ENCODE measurements at regions not wholly inside any gene's neighbourhood (a gene's known extent, or its start where the extent isn't known, plus 50 kb on each side); places are given as distances from the start of the nearest gene placed in this dataset.
A peak's percentile ranks its signal among the peaks of the same experiment; 100 is the strongest.
"Not testable (repeated sequence)": the region's sequence is repeated elsewhere in the genome, so short reads cannot be mapped to it uniquely, and the experiment has no call there.

GRCh38 chr7:51619880-51620279 lies 303.3 kb upstream of the COBL start:
- Histone ChIP-seq H3K27ac (ENCODE audit: low read depth in 2 of 2, low read length in 2 of 2) (no peak overlapping the region), H3K27me3 (ENCODE audit: control insufficient read depth in 2 of 2, insufficient read depth in 2 of 2, low read length in 2 of 2) (no peaks in the 10 kb centered on the region), H3K9me3 (ENCODE audit: control insufficient read depth in 2 of 2, low read length in 2 of 2) (no peaks in the 10 kb centered on the region), H3K4me3 (ENCODE audit: low read length in 2 of 2) (no peak overlapping the region), H3K36me3 (ENCODE audit: control insufficient read depth in 2 of 2, insufficient read depth in 2 of 2, low read length in 2 of 2) (no peaks in the 10 kb centered on the region), H3K4me1 (ENCODE audit: control insufficient read depth in 2 of 2, insufficient read depth in 2 of 2, low read length in 2 of 2) (no peaks in the 10 kb centered on the region), H3K9ac (ENCODE audit: low read depth in 1 of 2, low read length in 2 of 2) (no peak overlapping the region)

DNA sequence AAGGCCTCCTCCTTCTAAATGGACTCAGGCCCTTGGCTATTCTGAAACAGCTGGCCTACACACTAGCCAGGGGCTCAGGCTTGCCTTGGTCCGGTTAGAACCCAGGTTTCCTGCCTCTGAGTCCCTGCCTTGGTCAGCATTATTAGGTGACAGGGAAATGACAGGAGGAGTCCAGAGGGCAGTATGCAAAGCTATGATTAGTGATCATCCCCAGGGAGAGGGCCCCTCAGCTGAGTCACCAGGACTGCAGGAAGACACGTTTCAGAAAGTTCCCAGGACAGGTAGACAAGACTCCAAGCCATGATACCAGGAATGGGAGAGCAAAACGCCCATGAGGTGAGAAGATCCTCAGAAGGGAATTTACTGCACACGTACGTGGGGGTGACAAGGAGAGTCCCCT lies 301.1 kb upstream of the COBL start:
- no peak overlapping the region for H3K9ac ChIP-seq (ENCODE audit: low read depth in 1 of 2, low read length in 2 of 2)
- no peaks in the 10 kb centered on the region for H3K27me3 ChIP-seq (ENCODE audit: control insufficient read depth in 2 of 2, insufficient read depth in 2 of 2, low read length in 2 of 2)
- H3K27ac ChIP-seq (ENCODE audit: low read depth in 2 of 2, low read length in 2 of 2) = no peak overlapping the region
- no peaks in the 10 kb centered on the region for H3K9me3 ChIP-seq (ENCODE audit: control insufficient read depth in 2 of 2, low read length in 2 of 2)
- no peaks in the 10 kb centered on the region for H3K36me3 ChIP-seq (ENCODE audit: control insufficient read depth in 2 of 2, insufficient read depth in 2 of 2, low read length in 2 of 2)
- no peak overlapping the region for H3K4me3 ChIP-seq (ENCODE audit: low read length in 2 of 2)
- no peaks in the 10 kb centered on the region for H3K4me1 ChIP-seq (ENCODE audit: control insufficient read depth in 2 of 2, insufficient read depth in 2 of 2, low read length in 2 of 2)

DNA sequence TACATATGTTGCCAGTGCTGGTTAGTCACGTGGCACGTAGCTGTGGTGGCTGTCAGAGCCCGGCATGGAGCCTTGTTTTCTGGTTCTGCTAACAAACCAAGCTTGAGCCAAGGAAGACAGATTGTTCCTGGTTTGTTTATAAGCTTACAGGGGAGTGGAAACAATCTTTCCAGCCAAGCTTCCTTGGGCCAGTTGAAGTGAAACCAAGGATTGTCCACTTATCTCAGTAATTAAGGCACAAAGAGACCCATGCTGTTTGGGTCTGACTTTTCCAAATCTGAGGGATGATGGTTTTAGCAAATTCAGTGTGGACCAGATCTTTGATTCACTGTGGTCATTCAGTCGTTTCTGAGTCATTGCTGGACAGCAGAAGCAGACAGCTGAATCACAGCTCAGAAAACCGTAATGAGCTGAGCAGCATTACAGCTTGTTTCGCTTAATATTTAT lies 297.3 kb upstream of the COBL start:
- no peak overlapping the region for H3K4me3 ChIP-seq (ENCODE audit: low read length in 2 of 2)
- no peak overlapping the region for H3K9ac ChIP-seq (ENCODE audit: low read depth in 1 of 2, low read length in 2 of 2)
- no peaks in the 10 kb centered on the region for H3K9me3 ChIP-seq (ENCODE audit: control insufficient read depth in 2 of 2, low read length in 2 of 2)
- H3K36me3 ChIP-seq (ENCODE audit: control insufficient read depth in 2 of 2, insufficient read depth in 2 of 2, low read length in 2 of 2) = no peaks in the 10 kb centered on the region
- H3K4me1 ChIP-seq (ENCODE audit: control insufficient read depth in 2 of 2, insufficient read depth in 2 of 2, low read length in 2 of 2) = peaks cover 0 to 2% of the 10 kb centered on the region in 2 donors
- peak overlapping the region in 1 of 2 donors; percentile 25 for H3K27ac ChIP-seq (ENCODE audit: low read depth in 2 of 2, low read length in 2 of 2)
- no peaks in the 10 kb centered on the region for H3K27me3 ChIP-seq (ENCODE audit: control insufficient read depth in 2 of 2, insufficient read depth in 2 of 2, low read length in 2 of 2)

DNA sequence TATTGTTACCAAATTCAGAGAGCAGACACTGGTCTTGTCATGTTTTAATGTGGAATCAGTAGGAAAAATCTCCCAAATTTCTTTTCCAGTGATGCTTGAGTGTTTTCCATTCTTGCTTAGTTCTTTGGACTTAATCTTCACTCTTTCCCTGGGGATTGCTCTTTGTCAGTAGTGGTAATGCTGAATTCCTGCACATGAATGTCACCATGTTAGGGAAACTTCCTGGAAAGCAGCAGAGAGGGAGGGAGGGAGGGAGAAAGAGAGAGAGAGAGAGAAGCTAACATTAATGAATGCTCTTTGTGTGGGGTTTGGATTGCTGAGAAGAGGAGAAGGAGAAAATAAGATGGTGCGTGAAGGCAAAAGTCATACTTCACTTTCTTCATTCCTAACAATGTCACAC lies 295.3 kb upstream of the COBL start:
- Histone ChIP-seq H3K36me3 (ENCODE audit: control insufficient read depth in 2 of 2, insufficient read depth in 2 of 2, low read length in 2 of 2) (no peaks in the 10 kb centered on the region), H3K4me3 (ENCODE audit: low read length in 2 of 2) (no peak overlapping the region), H3K9me3 (ENCODE audit: control insufficient read depth in 2 of 2, low read length in 2 of 2) (no peaks in the 10 kb centered on the region), H3K27me3 (ENCODE audit: control insufficient read depth in 2 of 2, insufficient read depth in 2 of 2, low read length in 2 of 2) (no peaks in the 10 kb centered on the region), H3K9ac (ENCODE audit: low read depth in 1 of 2, low read length in 2 of 2) (no peak overlapping the region), H3K4me1 (ENCODE audit: control insufficient read depth in 2 of 2, insufficient read depth in 2 of 2, low read length in 2 of 2) (peaks cover 9 to 12% of the 10 kb centered on the region in 2 donors), H3K27ac (ENCODE audit: low read depth in 2 of 2, low read length in 2 of 2) (no peak overlapping the region)

DNA sequence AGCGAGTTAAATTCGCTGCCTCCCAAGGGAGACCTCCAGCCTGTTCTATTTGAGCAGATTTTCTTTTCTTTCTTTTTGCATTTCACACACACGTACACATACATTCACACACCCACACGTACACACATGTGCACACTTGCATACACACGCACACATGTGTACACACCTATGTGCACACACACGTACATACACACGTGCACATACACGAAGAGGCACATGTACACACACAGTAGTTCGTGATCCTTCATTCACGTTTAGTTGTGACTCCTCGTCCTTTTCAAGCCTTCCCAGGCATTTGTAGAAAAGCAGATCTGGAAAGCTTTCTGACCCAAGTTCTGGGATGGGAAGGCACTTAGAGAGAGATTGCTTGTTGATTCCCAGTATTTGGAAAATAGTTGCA lies 290.8 kb upstream of the COBL start:
- Histone ChIP-seq H3K4me1 (ENCODE audit: control insufficient read depth in 2 of 2, insufficient read depth in 2 of 2, low read length in 2 of 2) (peaks cover 12 to 27% of the 10 kb centered on the region in 2 donors), H3K4me3 (ENCODE audit: low read length in 2 of 2) (no peak overlapping the region), H3K9ac (ENCODE audit: low read depth in 1 of 2, low read length in 2 of 2) (no peak overlapping the region), H3K27ac (ENCODE audit: low read depth in 2 of 2, low read length in 2 of 2) (peak overlapping the region in 1 of 2 donors; percentile 17), H3K9me3 (ENCODE audit: control insufficient read depth in 2 of 2, low read length in 2 of 2) (no peaks in the 10 kb centered on the region), H3K36me3 (ENCODE audit: control insufficient read depth in 2 of 2, insufficient read depth in 2 of 2, low read length in 2 of 2) (no peaks in the 10 kb centered on the region), H3K27me3 (ENCODE audit: control insufficient read depth in 2 of 2, insufficient read depth in 2 of 2, low read length in 2 of 2) (no peaks in the 10 kb centered on the region)

DNA sequence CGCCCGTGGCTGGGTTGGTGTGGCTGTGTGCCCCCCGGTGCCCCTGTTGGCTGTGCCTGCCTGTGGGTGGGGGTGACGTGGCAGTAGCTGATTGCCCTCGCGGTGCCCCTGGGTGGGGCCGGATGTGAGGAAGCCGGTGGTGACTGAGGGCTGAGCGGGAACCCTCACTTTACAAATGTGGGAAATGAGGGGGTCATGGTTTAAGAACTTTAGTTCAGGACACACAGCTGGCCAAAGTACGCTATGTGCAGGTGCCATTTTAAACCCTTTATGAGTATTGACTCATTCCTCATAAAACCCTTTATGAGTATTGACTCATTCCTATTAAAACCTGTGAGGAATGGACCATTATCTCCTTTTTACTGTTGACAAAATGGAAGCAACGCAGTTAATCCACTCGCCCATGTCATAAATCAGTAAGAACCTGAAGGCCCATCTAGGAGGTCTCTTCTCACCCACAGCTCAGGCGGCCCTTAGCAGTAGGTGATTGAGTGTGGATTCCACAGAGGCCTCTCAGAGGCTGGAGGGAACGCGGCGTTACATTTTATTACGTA lies 290.1 kb upstream of the COBL start:
- Histone ChIP-seq H3K4me1 (ENCODE audit: control insufficient read depth in 2 of 2, insufficient read depth in 2 of 2, low read length in 2 of 2) (peaks cover 12 to 27% of the 10 kb centered on the region in 2 donors), H3K36me3 (ENCODE audit: control insufficient read depth in 2 of 2, insufficient read depth in 2 of 2, low read length in 2 of 2) (no peaks in the 10 kb centered on the region), H3K27ac (ENCODE audit: low read depth in 2 of 2, low read length in 2 of 2) (peak overlapping the region; percentile 32 to 48), H3K9ac (ENCODE audit: low read depth in 1 of 2, low read length in 2 of 2) (no peak overlapping the region), H3K27me3 (ENCODE audit: control insufficient read depth in 2 of 2, insufficient read depth in 2 of 2, low read length in 2 of 2) (no peaks in the 10 kb centered on the region), H3K4me3 (ENCODE audit: low read length in 2 of 2) (peak overlapping the region; percentile 17 to 37), H3K9me3 (ENCODE audit: control insufficient read depth in 2 of 2, low read length in 2 of 2) (no peaks in the 10 kb centered on the region)

DNA sequence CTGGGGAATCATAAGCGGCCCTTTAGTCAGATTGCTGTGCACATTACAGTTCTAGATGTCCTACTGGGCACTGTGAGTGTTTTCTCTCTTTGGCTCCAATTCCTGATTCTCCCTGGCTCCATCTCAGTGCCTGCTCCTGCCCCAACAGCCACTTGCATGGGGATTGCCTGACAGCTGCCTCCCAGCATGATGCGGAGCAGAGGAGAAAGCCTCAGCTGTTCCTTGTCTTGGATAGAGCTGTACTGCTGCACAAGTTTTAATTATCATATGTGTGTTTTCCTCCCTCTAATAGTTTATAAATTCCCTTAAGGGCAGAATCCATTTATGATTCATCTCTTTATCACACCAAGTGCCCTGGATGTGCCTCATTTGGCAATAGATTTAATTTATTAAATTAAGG lies 285.8 kb upstream of the COBL start:
- Histone ChIP-seq H3K9ac (ENCODE audit: low read depth in 1 of 2, low read length in 2 of 2) (no peak overlapping the region), H3K36me3 (ENCODE audit: control insufficient read depth in 2 of 2, insufficient read depth in 2 of 2, low read length in 2 of 2) (no peaks in the 10 kb centered on the region), H3K9me3 (ENCODE audit: control insufficient read depth in 2 of 2, low read length in 2 of 2) (no peaks in the 10 kb centered on the region), H3K4me3 (ENCODE audit: low read length in 2 of 2) (no peak overlapping the region), H3K27me3 (ENCODE audit: control insufficient read depth in 2 of 2, insufficient read depth in 2 of 2, low read length in 2 of 2) (no peaks in the 10 kb centered on the region), H3K4me1 (ENCODE audit: control insufficient read depth in 2 of 2, insufficient read depth in 2 of 2, low read length in 2 of 2) (peaks cover 5 to 19% of the 10 kb centered on the region in 2 donors), H3K27ac (ENCODE audit: low read depth in 2 of 2, low read length in 2 of 2) (no peak overlapping the region)

DNA sequence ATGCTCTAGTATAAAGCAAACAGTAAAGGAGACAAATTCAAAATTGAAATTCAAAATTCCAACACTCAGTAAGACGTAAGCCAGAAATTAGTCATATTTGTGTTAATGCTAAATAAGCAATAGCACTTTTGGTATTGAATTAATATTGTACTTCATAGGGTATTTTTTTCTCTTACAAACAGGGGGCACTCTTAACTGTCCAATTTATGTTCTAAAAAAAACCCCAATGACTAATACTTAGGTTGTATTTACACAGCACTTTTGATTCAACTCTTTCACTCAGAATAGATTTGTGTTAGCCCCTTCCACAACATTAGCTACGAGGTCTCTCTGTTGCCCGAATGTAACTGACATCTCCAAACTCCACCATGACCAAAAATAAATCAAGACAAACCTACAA lies 284.9 kb upstream of the COBL start:
- Histone ChIP-seq H3K9ac (ENCODE audit: low read depth in 1 of 2, low read length in 2 of 2) (no peak overlapping the region), H3K27ac (ENCODE audit: low read depth in 2 of 2, low read length in 2 of 2) (no peak overlapping the region), H3K27me3 (ENCODE audit: control insufficient read depth in 2 of 2, insufficient read depth in 2 of 2, low read length in 2 of 2) (no peaks in the 10 kb centered on the region), H3K4me3 (ENCODE audit: low read length in 2 of 2) (no peak overlapping the region), H3K9me3 (ENCODE audit: control insufficient read depth in 2 of 2, low read length in 2 of 2) (no peaks in the 10 kb centered on the region), H3K4me1 (ENCODE audit: control insufficient read depth in 2 of 2, insufficient read depth in 2 of 2, low read length in 2 of 2) (peaks cover 3 to 13% of the 10 kb centered on the region in 2 donors), H3K36me3 (ENCODE audit: control insufficient read depth in 2 of 2, insufficient read depth in 2 of 2, low read length in 2 of 2) (no peaks in the 10 kb centered on the region)

GRCh38 chr7:51599935-51600334 lies 283.3 kb upstream of the COBL start:
- H3K27me3 ChIP-seq (ENCODE audit: control insufficient read depth in 2 of 2, insufficient read depth in 2 of 2, low read length in 2 of 2); H3K4me3 ChIP-seq (ENCODE audit: low read length in 2 of 2); H3K9ac ChIP-seq (ENCODE audit: low read depth in 1 of 2, low read length in 2 of 2); H3K9me3 ChIP-seq (ENCODE audit: control insufficient read depth in 2 of 2, low read length in 2 of 2); H3K27ac ChIP-seq (ENCODE audit: low read depth in 2 of 2, low read length in 2 of 2); H3K36me3 ChIP-seq (ENCODE audit: control insufficient read depth in 2 of 2, insufficient read depth in 2 of 2, low read length in 2 of 2); H3K4me1 ChIP-seq (ENCODE audit: control insufficient read depth in 2 of 2, insufficient read depth in 2 of 2, low read length in 2 of 2): not testable (repeated sequence)

- Histone ChIP-seq H3K4me1 (ENCODE audit: control insufficient read depth in 2 of 2, insufficient read depth in 2 of 2, low read length in 2 of 2) (no peaks in the 10 kb centered on the region), H3K27me3 (ENCODE audit: control insufficient read depth in 2 of 2, insufficient read depth in 2 of 2, low read length in 2 of 2) (no peaks in the 10 kb centered on the region)
Observed at GRCh38 chr7:51593628-51594027, 277.0 kb upstream of the COBL start.

More at GRCh38 chr7:51593628-51594027, 277.0 kb upstream of the COBL start:
- no peak overlapping the region for H3K27ac ChIP-seq (ENCODE audit: low read depth in 2 of 2, low read length in 2 of 2)
- no peak overlapping the region for H3K9ac ChIP-seq (ENCODE audit: low read depth in 1 of 2, low read length in 2 of 2)
- H3K9me3 ChIP-seq (ENCODE audit: control insufficient read depth in 2 of 2, low read length in 2 of 2) = no peaks in the 10 kb centered on the region
- no peaks in the 10 kb centered on the region for H3K36me3 ChIP-seq (ENCODE audit: control insufficient read depth in 2 of 2, insufficient read depth in 2 of 2, low read length in 2 of 2)
- H3K4me3 ChIP-seq (ENCODE audit: low read length in 2 of 2) = no peak overlapping the region
